Spleen (tissue), 11 donors: ENCODE measurements at regions not wholly inside any gene's neighbourhood (a gene's known extent, or its start where the extent isn't known, plus 50 kb on each side); places are given as distances from the start of the nearest gene placed in this dataset.

Experiments
- DNase-seq: peaks from one replicate; pipeline ENCODE4 v3.0.0-alpha.2; 2020
- H3K27ac ChIP-seq, 8 donors: fragments of 200-600 bp; sonication (generic) in 7 of 8; 1 replicate in 4 of 8; 2 replicates in 4 of 8; pipeline versions ENCODE4 v1.5.0 to v1.8.0; 2016 to 2021; ENCODE audit warnings: inconsistent platforms in 4 of 8, mild to moderate bottlenecking in 4 of 8, moderate library complexity in 1 of 8
- H3K27me3 ChIP-seq, 7 donors: fragments of 200-600 bp; sonication (generic) in 6 of 7; replicated peaks in 1 of 7; 1 replicate in 4 of 7; 2 replicates in 3 of 7; pipeline versions ENCODE4 v1.5.0 to v1.8.0; 2016 to 2021; ENCODE audit warnings: inconsistent platforms in 3 of 7, mild to moderate bottlenecking in 1 of 7
- H3K36me3 ChIP-seq, 6 donors: fragments of 200-600 bp; sonication (generic) in 5 of 6; 1 replicate in 4 of 6; 2 replicates in 2 of 6; pipeline versions ENCODE4 v1.5.0 to v1.8.0; 2016 to 2021; ENCODE audit warnings: inconsistent platforms in 2 of 6
- H3K4me1 ChIP-seq, 6 donors: fragments of 200-600 bp; sonication (generic) in 5 of 6; 1 replicate in 3 of 6; 2 replicates in 3 of 6; pipeline versions ENCODE4 v1.5.0 to v1.8.0; 2016 to 2021; ENCODE audit warnings: inconsistent platforms in 3 of 6
- H3K4me3 ChIP-seq, 8 donors: fragments of 200-600 bp; sonication (generic) in 7 of 8; 1 replicate in 4 of 8; 2 replicates in 4 of 8; pipeline versions ENCODE4 v1.5.0 to v1.8.0; 2016 to 2021; ENCODE audit warnings: inconsistent platforms in 4 of 8, mild to moderate bottlenecking in 4 of 8, moderate library complexity in 2 of 8
- H3K9me3 ChIP-seq, 8 donors: fragments of 200-600 bp; sonication (generic) in 7 of 8; 1 replicate in 4 of 8; 2 replicates in 4 of 8; pipeline versions ENCODE4 v1.5.0 to v1.8.0; 2016 to 2021; ENCODE audit warnings: inconsistent platforms in 4 of 8
- POLR2A ChIP-seq, 3 donors: fragments of 450-650 bp; IDR thresholded peaks; one replicate each; pipeline ENCODE4 v1.5.1; 2017; ENCODE audit warnings: antibody characterized with exemption in 3 of 3, mild to moderate bottlenecking in 1 of 3
- POLR2AphosphoS5 ChIP-seq, 3 donors: sonication (generic); formaldehyde crosslinking; IDR thresholded peaks; one replicate each; pipeline ENCODE4 v1.5.1; 2017; ENCODE audit warnings: antibody characterized with exemption in 3 of 3
- WGBS, 5 donors: extraction: QIAGEN DNeasy Blood & Tissue Kit in 3 of 5; methylation state at CpG; one replicate each; pipeline versions ENCODE4 v1.1.5 to v1.1.7; 2013 to 2018; 5-methylcytosine and 5-hydroxymethylcytosine counted together
- intact Hi-C: fragments of 100-400 bp; cut with DNase I; formaldehyde crosslinking; loops from one replicate; pipeline ENCODE4 v1.15.0; 2023; ENCODE audit warnings: low total_unique reads
- TF ChIP-seq, protein P1 (sequence below), 11 experiments: fragments of 200-600 bp in 7 of 11; fragments of 450-650 bp in 4 of 11; sonication (generic) in 4 of 11; IDR thresholded peaks in 8 of 11; conservative IDR thresholded peaks in 3 of 11; 1 replicate in 7 of 11; 2 replicates in 4 of 11; pipeline versions ENCODE4 v1.4.0 to v1.8.0; 2016 to 2021; ENCODE audit warnings: antibody characterized with exemption in 11 of 11, inconsistent platforms in 4 of 11, mild to moderate bottlenecking in 1 of 11
- donor health status: healthy with polysubstance abuse.
- donor health status: DM: no; HTN: no; CAD: no; lungs with moderate emphysema.
- donor health status: DM: no; HTN: no; CAD: no.
- donor health status: Bipolar disorder and iron deficiency.
- donor health status: healthy.
- donor health status: DM: no; HTN: no; CAD: no.
- donor health status: DM: yes; HTN: yes; CAD: no.

GRCh38 chr1:63103682-63104081, 218.7 kb upstream of the FOXD3 start:
- no peak overlapping the region for H3K27ac ChIP-seq
- no peak for DNase-seq
- 55 to 82% (median 70%) methylated on average over 1 of the region's 1 CpG for WGBS, 5 donors
- H3K4me3 ChIP-seq = no peak overlapping the region
- no peaks in the 10 kb centered on the region for H3K9me3 ChIP-seq
- H3K4me1 ChIP-seq = no peaks in the 10 kb centered on the region
- TF ChIP-seq, protein P1, sequence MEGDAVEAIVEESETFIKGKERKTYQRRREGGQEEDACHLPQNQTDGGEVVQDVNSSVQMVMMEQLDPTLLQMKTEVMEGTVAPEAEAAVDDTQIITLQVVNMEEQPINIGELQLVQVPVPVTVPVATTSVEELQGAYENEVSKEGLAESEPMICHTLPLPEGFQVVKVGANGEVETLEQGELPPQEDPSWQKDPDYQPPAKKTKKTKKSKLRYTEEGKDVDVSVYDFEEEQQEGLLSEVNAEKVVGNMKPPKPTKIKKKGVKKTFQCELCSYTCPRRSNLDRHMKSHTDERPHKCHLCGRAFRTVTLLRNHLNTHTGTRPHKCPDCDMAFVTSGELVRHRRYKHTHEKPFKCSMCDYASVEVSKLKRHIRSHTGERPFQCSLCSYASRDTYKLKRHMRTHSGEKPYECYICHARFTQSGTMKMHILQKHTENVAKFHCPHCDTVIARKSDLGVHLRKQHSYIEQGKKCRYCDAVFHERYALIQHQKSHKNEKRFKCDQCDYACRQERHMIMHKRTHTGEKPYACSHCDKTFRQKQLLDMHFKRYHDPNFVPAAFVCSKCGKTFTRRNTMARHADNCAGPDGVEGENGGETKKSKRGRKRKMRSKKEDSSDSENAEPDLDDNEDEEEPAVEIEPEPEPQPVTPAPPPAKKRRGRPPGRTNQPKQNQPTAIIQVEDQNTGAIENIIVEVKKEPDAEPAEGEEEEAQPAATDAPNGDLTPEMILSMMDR (IDR thresholded peaks at IDR 0.05 in 8 of 11, conservative IDR thresholded peaks at IDR 0.05 in 3 of 11) = no peak
- TF ChIP-seq POLR2A (IDR thresholded peaks at IDR 0.05) (no peak), POLR2AphosphoS5 (IDR thresholded peaks at IDR 0.05) (no peak)
- no peaks in the 10 kb centered on the region for H3K36me3 ChIP-seq
- H3K27me3 ChIP-seq = peaks cover 0 to 12% (median 0%) of the 10 kb centered on the region in 7 donors
- intact Hi-C loops = no loop called here

- TF ChIP-seq POLR2A (IDR thresholded peaks at IDR 0.05) = no peak
- no peak for TF ChIP-seq POLR2AphosphoS5 (IDR thresholded peaks at IDR 0.05)
- TF ChIP-seq, protein P1 (IDR thresholded peaks at IDR 0.05 in 8 of 11, conservative IDR thresholded peaks at IDR 0.05 in 3 of 11) = no peak
- Histone ChIP-seq H3K27me3 (peaks cover 0 to 12% (median 0%) of the 10 kb centered on the region in 7 donors), H3K4me3 (no peak overlapping the region), H3K9me3 (no peaks in the 10 kb centered on the region), H3K4me1 (no peaks in the 10 kb centered on the region), H3K36me3 (no peaks in the 10 kb centered on the region), H3K27ac (no peak overlapping the region)
- WGBS, 5 donors = 10 to 41% (median 24%) methylated on average over 1 of the region's 1 CpG
- intact Hi-C loops = no loop called here
- DNase-seq = no peak
These were observed 215.3 kb upstream of the FOXD3 start for GRCh38 chr1:63107066-63107465.

DNA sequence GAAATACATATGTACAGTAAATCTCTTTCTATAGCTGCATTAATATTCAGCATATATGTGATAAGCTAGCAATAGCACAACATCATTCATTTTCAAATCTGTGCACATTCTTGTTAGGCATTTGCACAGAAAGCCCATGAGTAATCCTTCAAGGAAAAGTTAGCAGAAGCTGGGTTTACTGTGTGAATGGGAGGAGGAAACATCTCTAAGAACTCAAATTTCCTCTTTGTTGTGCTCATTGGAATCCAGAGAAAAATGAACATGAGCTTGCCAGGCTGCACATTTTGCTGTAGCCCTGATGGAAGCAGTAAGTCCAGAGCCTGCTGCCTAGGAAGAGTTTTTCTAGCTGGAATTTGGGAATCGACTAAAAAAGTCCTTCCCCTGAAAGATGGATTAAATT, 214.2 kb upstream of the FOXD3 start:
- H3K4me1 ChIP-seq = no peaks in the 10 kb centered on the region
- no peak for DNase-seq
- H3K9me3 ChIP-seq = no peaks in the 10 kb centered on the region
- 50 to 73% (median 61%) methylated on average over 1 of the region's 1 CpG for WGBS, 5 donors
- peaks cover 0 to 11% (median 0%) of the 10 kb centered on the region in 7 donors for H3K27me3 ChIP-seq
- no peaks in the 10 kb centered on the region for H3K36me3 ChIP-seq
- intact Hi-C loops = no loop called here
- no peak overlapping the region for H3K4me3 ChIP-seq
- H3K27ac ChIP-seq = no peak overlapping the region
- TF ChIP-seq POLR2A (IDR thresholded peaks at IDR 0.05) (no peak), POLR2AphosphoS5 (IDR thresholded peaks at IDR 0.05) (no peak)
- TF ChIP-seq, protein P1 (IDR thresholded peaks at IDR 0.05 in 8 of 11, conservative IDR thresholded peaks at IDR 0.05 in 3 of 11) = no peak

DNA sequence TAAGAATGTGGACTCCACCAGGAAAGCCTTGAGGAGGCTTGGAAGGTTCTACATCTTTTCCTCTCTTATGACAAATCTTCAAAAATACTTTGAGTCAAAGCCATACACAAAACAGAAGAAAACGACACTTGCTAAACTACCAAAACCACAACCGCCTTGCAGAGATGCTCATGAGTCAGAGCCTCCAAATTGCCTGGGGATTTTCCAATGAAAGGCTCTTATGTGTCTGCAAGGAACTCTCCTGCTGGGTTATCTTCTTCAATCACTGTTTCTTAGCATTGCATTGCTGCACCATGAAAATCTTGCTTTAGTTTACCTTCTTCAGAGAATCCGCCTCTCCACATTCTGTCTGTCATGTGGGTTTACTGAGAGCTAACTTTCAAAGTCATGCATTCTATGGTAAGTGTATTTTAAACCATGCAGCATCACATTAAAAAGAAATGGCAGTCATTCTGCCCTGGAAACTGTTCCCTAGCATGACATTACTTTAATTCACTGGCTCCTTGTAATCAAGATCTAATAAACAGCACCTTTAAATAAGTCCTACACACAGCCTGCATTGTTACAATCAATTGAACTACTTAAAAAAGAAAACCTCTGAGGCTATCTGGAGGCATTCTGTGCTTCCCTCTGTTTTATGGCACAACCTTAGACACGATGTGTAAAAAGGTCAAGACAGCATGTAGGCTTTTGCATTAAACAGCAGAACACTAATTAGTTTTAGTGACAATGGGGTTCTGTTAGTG, 210.0 kb upstream of the FOXD3 start:
- no peaks in the 10 kb centered on the region for H3K4me1 ChIP-seq
- no peaks in the 10 kb centered on the region for H3K9me3 ChIP-seq
- TF ChIP-seq POLR2A (IDR thresholded peaks at IDR 0.05) (no peak), POLR2AphosphoS5 (IDR thresholded peaks at IDR 0.05) (no peak)
- TF ChIP-seq, protein P1 (IDR thresholded peaks at IDR 0.05 in 8 of 11, conservative IDR thresholded peaks at IDR 0.05 in 3 of 11) = no peak
- DNase-seq = no peak
- H3K4me3 ChIP-seq = no peak overlapping the region
- intact Hi-C loops = no loop called here
- no peaks in the 10 kb centered on the region for H3K36me3 ChIP-seq
- H3K27me3 ChIP-seq = peaks cover 0 to 8% (median 0%) of the 10 kb centered on the region in 7 donors
- no peak overlapping the region for H3K27ac ChIP-seq
- WGBS, 5 donors = 54 to 78% (median 72%) methylated on average over 4 of the region's 4 CpGs
